Activated CD8-positive, alpha-beta T cell treated with anti-CD3 and anti-CD28 coated beads, Interleukin-2, amount 10 ng/mL, durations not matched to agents 7 days and 5 days (primary cell): ENCODE measurements at regions not wholly inside any gene's neighbourhood (a gene's known extent, or its start where the extent isn't known, plus 50 kb on each side); places are given as distances from the start of the nearest gene placed in this dataset.
"Not testable (repeated sequence)": the region's sequence is repeated elsewhere in the genome, so short reads cannot be mapped to it uniquely, and the experiment has no call there.

Experiments
- ATAC-seq: fragments of 150-1000 bp; cut with Tn5 transposase; one replicate; pipeline ENCODE4 v1.10.0; 2021; ENCODE audit warnings: moderate library complexity
- CTCF ChIA-PET: fragments of 350-600 bp; sonication (Branson Sonifier 250); formaldehyde crosslinking; loops from one replicate; lab custom pipeline; 2021; ENCODE audit warnings: antibody characterized with exemption; lab: Charles Lee
- POLR2A ChIA-PET: fragments of 350-600 bp; sonication (Branson Sonifier 250); formaldehyde crosslinking; loops from one replicate; lab custom pipeline; 2021; ENCODE audit warnings: antibody characterized with exemption; lab: Charles Lee
- DNase-seq: peaks from one replicate; pipeline ENCODE4 v3.0.0-alpha.2; 2020
- H3K27ac Mint-ChIP-seq: one replicate; pipeline ENCODE4 v1.8.0; 2021; ENCODE audit warnings: mild to moderate bottlenecking, mixed read lengths
- H3K27me3 Mint-ChIP-seq: one replicate; pipeline ENCODE4 v1.8.0; 2021; ENCODE audit warnings: low read depth, mixed read lengths
- H3K36me3 Mint-ChIP-seq: one replicate; pipeline ENCODE4 v1.8.0; 2021; ENCODE audit warnings: low read depth, mixed read lengths
- H3K4me1 Mint-ChIP-seq: one replicate; pipeline ENCODE4 v1.8.0; 2021; ENCODE audit warnings: low read depth, mixed read lengths
- H3K4me3 Mint-ChIP-seq: one replicate; pipeline ENCODE4 v1.8.0; 2021; ENCODE audit warnings: mild to moderate bottlenecking, mixed read lengths
- H3K9me3 Mint-ChIP-seq: one replicate; pipeline ENCODE4 v1.8.0; 2022; ENCODE audit warnings: mixed read lengths; ENCODE audit not compliant: insufficient read depth

GRCh38 chr5:56666901-56667300 is 148.4 kb upstream of the MAP3K1 start:
- Mint-ChIP-seq H3K4me1 (peaks cover 25% of the 10 kb centered on the region), H3K4me3 (no peak overlapping the region), H3K27me3 (peaks cover 20% of the 10 kb centered on the region), H3K36me3 (peaks cover 5% of the 10 kb centered on the region), H3K27ac (no peak overlapping the region), H3K9me3 (no peaks in the 10 kb centered on the region)
- no peak for ATAC-seq
- ChIA-PET CTCF (no interaction called here), POLR2A (no interaction called here)
- no peak for DNase-seq

- H3K9me3 Mint-ChIP-seq, H3K4me3 Mint-ChIP-seq, CTCF ChIA-PET, H3K36me3 Mint-ChIP-seq, DNase-seq, POLR2A ChIA-PET, H3K27ac Mint-ChIP-seq, ATAC-seq: not testable (repeated sequence)
- Mint-ChIP-seq H3K4me1 (peaks cover 10% of the 10 kb centered on the region), H3K27me3 (peaks cover 24% of the 10 kb centered on the region)
Measured at GRCh38 chr5:56665117-56665516, 150.2 kb upstream of the MAP3K1 start.

DNA sequence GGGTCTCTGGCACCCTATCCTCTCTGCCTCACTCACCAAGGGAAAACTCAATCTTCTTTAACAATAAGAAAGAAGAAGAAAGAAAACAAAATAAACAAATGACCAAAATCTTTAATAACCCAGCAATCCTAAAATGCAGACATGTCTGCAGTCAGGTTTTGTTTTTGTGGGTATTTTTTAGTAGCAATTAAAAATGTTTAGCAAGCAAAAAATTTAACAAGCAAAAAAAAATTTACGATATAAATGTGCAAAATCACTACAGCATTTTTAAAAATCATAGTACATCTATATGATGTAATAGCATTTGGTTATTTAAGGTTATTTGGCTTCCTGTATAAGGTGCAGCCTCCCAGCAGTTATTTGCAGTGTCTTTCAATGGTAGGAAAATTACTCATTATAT is 151.3 kb upstream of the MAP3K1 start:
- CTCF ChIA-PET = no interaction called here
- no peak overlapping the region for H3K27ac Mint-ChIP-seq
- no peaks in the 10 kb centered on the region for H3K4me1 Mint-ChIP-seq
- no peak for DNase-seq
- H3K9me3 Mint-ChIP-seq = no peaks in the 10 kb centered on the region
- no peak overlapping the region for H3K4me3 Mint-ChIP-seq
- peaks cover 3% of the 10 kb centered on the region for H3K36me3 Mint-ChIP-seq
- no peak for ATAC-seq
- H3K27me3 Mint-ChIP-seq = peaks cover 26% of the 10 kb centered on the region
- POLR2A ChIA-PET = no interaction called here

- ChIA-PET CTCF (no interaction called here), POLR2A (no interaction called here)
- H3K4me1 Mint-ChIP-seq = no peaks in the 10 kb centered on the region
- no peak overlapping the region for H3K4me3 Mint-ChIP-seq
- H3K9me3 Mint-ChIP-seq = no peaks in the 10 kb centered on the region
- ATAC-seq (no peak), DNase-seq (no peak)
- no peak overlapping the region for H3K27ac Mint-ChIP-seq
- H3K36me3 Mint-ChIP-seq = peaks cover 3% of the 10 kb centered on the region
- H3K27me3 Mint-ChIP-seq = peaks cover 28% of the 10 kb centered on the region
Measured at GRCh38 chr5:56663523-56663922, 151.8 kb upstream of the MAP3K1 start.

DNA sequence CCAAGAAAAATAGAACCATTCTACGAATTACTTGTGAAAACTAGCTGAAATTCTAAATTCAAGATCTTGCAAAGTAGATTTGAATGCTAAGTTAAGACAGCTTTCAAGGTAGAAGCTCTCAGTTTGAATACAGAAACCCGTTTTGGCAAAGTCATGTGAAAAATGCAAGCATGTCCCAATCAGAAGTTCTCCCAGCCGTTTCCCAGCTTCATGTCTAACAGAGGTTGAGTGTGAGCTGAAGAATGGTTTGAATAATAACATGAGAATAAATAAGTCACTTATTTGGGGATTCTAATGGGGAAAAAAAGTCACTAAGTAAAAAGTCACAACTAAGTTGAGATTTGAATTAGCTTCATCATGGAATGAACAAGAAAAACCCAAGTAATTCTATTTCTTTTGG is 152.5 kb upstream of the MAP3K1 start:
- DNase-seq (no peak), ATAC-seq (no peak)
- Mint-ChIP-seq H3K9me3 (no peaks in the 10 kb centered on the region), H3K27ac (no peak overlapping the region), H3K4me3 (no peak overlapping the region), H3K36me3 (peaks cover 3% of the 10 kb centered on the region), H3K27me3 (peaks cover 28% of the 10 kb centered on the region), H3K4me1 (no peaks in the 10 kb centered on the region)
- ChIA-PET POLR2A (no interaction called here), CTCF (interaction anchor here (1.2 kb wide), 1 partner anchor 37 kb away, joined by 3 read pairs; no protein-coding TSS in a partner anchor)

- no peak for ATAC-seq
- H3K36me3 Mint-ChIP-seq = peaks cover 3% of the 10 kb centered on the region
- H3K27ac Mint-ChIP-seq = no peak overlapping the region
- no peaks in the 10 kb centered on the region for H3K9me3 Mint-ChIP-seq
- no peak overlapping the region for H3K4me3 Mint-ChIP-seq
- no peaks in the 10 kb centered on the region for H3K4me1 Mint-ChIP-seq
- H3K27me3 Mint-ChIP-seq = peaks cover 15% of the 10 kb centered on the region
- CTCF ChIA-PET = no interaction called here
- POLR2A ChIA-PET = no interaction called here
- DNase-seq = no peak
Measured at GRCh38 chr5:56659971-56660370, 155.4 kb upstream of the MAP3K1 start.

GRCh38 chr5:56658972-56659371 is 156.4 kb upstream of the MAP3K1 start:
- ChIA-PET POLR2A (no interaction called here), CTCF (no interaction called here)
- Mint-ChIP-seq H3K27me3 (peaks cover 15% of the 10 kb centered on the region), H3K4me1 (no peaks in the 10 kb centered on the region), H3K27ac (no peak overlapping the region), H3K9me3 (no peaks in the 10 kb centered on the region), H3K36me3 (no peaks in the 10 kb centered on the region), H3K4me3 (no peak overlapping the region)
- no peak for DNase-seq
- no peak for ATAC-seq

DNA sequence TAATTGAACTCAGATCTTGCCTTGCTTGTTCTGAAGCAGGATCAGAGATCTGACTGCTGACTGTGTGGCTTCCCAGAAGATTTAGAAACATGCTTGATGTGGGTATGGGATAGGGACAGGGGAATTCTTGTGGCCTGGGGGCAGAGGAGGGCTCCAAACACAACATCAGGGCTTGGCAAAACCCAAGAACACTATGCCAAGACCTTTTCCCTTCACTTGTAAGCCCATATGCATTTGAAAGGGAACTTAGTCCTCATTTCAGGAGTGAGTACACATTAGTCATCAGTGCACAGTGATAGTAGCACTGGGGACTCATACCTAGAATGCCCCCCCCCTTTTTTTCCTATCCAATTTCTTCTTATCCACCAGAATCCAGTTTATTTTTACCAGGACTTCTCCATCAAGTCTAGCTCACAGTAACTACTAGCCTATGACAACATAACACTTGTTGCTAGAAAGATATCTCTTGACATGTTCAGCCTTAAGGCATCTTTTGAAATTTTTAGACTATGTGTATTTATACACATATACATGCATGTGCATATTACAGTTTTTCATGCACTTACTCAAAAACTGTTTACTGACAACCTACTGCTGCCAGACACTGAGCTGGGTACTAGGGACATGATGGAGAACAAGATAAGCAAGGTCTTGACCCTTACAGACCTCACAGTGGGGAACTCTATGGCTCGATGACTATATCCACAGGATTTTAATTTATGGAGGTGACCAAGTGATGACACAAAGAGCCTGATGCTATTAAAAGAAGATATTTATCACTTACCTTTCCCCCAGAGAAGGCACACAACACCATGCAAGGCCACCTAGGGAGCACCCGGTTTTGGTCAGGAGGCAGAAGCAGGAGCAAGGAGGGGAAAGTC is 158.3 kb upstream of the MAP3K1 start:
- Mint-ChIP-seq H3K36me3 (no peaks in the 10 kb centered on the region), H3K27me3 (peaks cover 12% of the 10 kb centered on the region), H3K9me3 (no peaks in the 10 kb centered on the region), H3K27ac (no peak overlapping the region), H3K4me3 (no peak overlapping the region), H3K4me1 (no peaks in the 10 kb centered on the region)
- CTCF ChIA-PET = no interaction called here
- ATAC-seq (no peak), DNase-seq (no peak)
- POLR2A ChIA-PET = interaction anchor here (0.6 kb wide), 1 partner anchor 62 kb away, joined by 3 read pairs; no protein-coding TSS in a partner anchor

GRCh38 chr5:56651893-56652292 is 163.5 kb upstream of the MAP3K1 start:
- H3K27me3 Mint-ChIP-seq = peaks cover 5% of the 10 kb centered on the region
- no peaks in the 10 kb centered on the region for H3K36me3 Mint-ChIP-seq
- H3K4me1 Mint-ChIP-seq = peaks cover 2% of the 10 kb centered on the region
- no peak overlapping the region for H3K27ac Mint-ChIP-seq
- no peaks in the 10 kb centered on the region for H3K9me3 Mint-ChIP-seq
- no peak overlapping the region for H3K4me3 Mint-ChIP-seq
- CTCF ChIA-PET = no interaction called here
- POLR2A ChIA-PET = no interaction called here
- DNase-seq = no peak
- ATAC-seq = no peak

DNA sequence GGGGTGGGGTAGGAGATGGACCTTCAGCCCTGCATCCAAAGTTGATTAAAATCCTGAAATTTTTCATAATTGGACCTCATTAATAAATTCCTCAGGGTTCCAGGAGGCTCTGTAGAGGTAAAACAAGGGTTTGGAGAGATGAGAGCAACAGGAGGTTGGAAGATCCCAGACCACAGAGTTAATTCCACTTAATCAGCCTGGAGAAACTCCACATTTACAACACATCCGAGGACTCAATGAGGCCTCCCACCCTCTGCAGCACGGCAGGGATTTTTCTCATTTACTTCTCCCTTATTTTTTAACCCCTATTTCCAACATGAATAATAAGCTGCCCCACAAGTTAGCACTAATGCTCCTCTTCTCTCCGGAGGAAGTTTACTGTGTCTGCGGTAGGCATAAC is 165.0 kb upstream of the MAP3K1 start:
- no peak overlapping the region for H3K27ac Mint-ChIP-seq
- ATAC-seq (no peak), DNase-seq (no peak)
- peaks cover 2% of the 10 kb centered on the region for H3K4me1 Mint-ChIP-seq
- no peaks in the 10 kb centered on the region for H3K36me3 Mint-ChIP-seq
- peaks cover 5% of the 10 kb centered on the region for H3K27me3 Mint-ChIP-seq
- no peak overlapping the region for H3K4me3 Mint-ChIP-seq
- CTCF ChIA-PET = no interaction called here
- H3K9me3 Mint-ChIP-seq = no peaks in the 10 kb centered on the region
- POLR2A ChIA-PET = no interaction called here

DNA sequence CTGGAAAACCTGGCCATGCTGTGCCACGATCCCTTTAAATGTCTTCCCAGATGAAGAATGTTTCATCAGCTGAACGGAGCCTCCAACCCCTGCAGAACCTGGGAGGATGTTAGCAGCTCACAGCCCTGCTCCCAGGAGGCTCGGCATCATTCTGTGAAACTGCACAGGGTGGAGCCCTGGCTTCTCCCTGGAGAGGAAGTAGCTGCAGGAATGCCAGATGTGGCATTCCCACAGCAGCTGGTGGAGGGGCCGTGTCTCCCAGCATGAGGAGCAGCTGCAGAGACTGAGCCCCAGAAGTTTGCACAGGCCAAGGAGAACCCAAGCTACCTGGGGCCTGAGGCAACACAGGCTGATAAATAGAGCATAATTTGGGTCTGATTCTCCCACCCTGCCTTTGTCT is 165.8 kb upstream of the MAP3K1 start:
- Mint-ChIP-seq H3K27ac (no peak overlapping the region), H3K9me3 (no peaks in the 10 kb centered on the region), H3K4me1 (peaks cover 2% of the 10 kb centered on the region), H3K36me3 (no peaks in the 10 kb centered on the region), H3K4me3 (no peak overlapping the region), H3K27me3 (peaks cover 5% of the 10 kb centered on the region)
- DNase-seq (no peak), ATAC-seq (no peak)
- CTCF ChIA-PET = no interaction called here
- POLR2A ChIA-PET = no interaction called here

- POLR2A ChIA-PET = no interaction called here
- no peaks in the 10 kb centered on the region for H3K36me3 Mint-ChIP-seq
- DNase-seq (no peak), ATAC-seq (no peak)
- H3K9me3 Mint-ChIP-seq = no peaks in the 10 kb centered on the region
- H3K27ac Mint-ChIP-seq = no peak overlapping the region
- no peak overlapping the region for H3K4me3 Mint-ChIP-seq
- H3K4me1 Mint-ChIP-seq = peaks cover 2% of the 10 kb centered on the region
- peaks cover 3% of the 10 kb centered on the region for H3K27me3 Mint-ChIP-seq
- CTCF ChIA-PET = no interaction called here
Measured at GRCh38 chr5:56648460-56649034, 166.8 kb upstream of the MAP3K1 start.
